Stimulated activated naive B cell treated with anti-CD40 and anti-IgM and Interleukin-4, amounts not matched to agents 10 μg/mL and 1 μg/mL and 100 μg/mL, for 72 hours (primary cell): ENCODE measurements at regions not wholly inside any gene's neighbourhood (a gene's known extent, or its start where the extent isn't known, plus 50 kb on each side); places are given as distances from the start of the nearest gene placed in this dataset.

Source experiments
- ATAC-seq, 2 donors: fragments of 150-1000 bp; cut with Tn5 transposase; replicated peaks; 2 replicates each; pipeline ENCODE4 v1.10.0; 2021; ENCODE audit warnings: moderate library complexity in 1 of 2
- DNase-seq: peaks from one replicate; pipeline ENCODE4 v3.0.0; 2021
- H3K27ac Mint-ChIP-seq: one replicate; pipeline ENCODE4 v1.8.0; 2022; ENCODE audit warnings: mild to moderate bottlenecking, mixed read lengths
- H3K27me3 Mint-ChIP-seq, 2 donors: one replicate each; pipeline ENCODE4 v1.8.0; 2022; ENCODE audit warnings: mixed read lengths in 2 of 2
- H3K36me3 Mint-ChIP-seq, 2 donors: one replicate each; pipeline ENCODE4 v1.8.0; 2022; ENCODE audit warnings: mixed read lengths in 2 of 2, mild to moderate bottlenecking in 1 of 2
- H3K4me1 Mint-ChIP-seq, 2 donors: one replicate each; pipeline ENCODE4 v1.8.0; 2022; ENCODE audit warnings: mixed read lengths in 2 of 2, mild to moderate bottlenecking in 1 of 2
- H3K4me3 Mint-ChIP-seq, 2 donors: one replicate each; pipeline ENCODE4 v1.8.0; 2022; ENCODE audit warnings: mild to moderate bottlenecking in 2 of 2, mixed read lengths in 2 of 2, moderate library complexity in 1 of 2
- H3K9me3 Mint-ChIP-seq, 2 donors: one replicate each; pipeline ENCODE4 v1.8.0; 2022; ENCODE audit warnings: mixed read lengths in 2 of 2, mild to moderate bottlenecking in 1 of 2

DNA sequence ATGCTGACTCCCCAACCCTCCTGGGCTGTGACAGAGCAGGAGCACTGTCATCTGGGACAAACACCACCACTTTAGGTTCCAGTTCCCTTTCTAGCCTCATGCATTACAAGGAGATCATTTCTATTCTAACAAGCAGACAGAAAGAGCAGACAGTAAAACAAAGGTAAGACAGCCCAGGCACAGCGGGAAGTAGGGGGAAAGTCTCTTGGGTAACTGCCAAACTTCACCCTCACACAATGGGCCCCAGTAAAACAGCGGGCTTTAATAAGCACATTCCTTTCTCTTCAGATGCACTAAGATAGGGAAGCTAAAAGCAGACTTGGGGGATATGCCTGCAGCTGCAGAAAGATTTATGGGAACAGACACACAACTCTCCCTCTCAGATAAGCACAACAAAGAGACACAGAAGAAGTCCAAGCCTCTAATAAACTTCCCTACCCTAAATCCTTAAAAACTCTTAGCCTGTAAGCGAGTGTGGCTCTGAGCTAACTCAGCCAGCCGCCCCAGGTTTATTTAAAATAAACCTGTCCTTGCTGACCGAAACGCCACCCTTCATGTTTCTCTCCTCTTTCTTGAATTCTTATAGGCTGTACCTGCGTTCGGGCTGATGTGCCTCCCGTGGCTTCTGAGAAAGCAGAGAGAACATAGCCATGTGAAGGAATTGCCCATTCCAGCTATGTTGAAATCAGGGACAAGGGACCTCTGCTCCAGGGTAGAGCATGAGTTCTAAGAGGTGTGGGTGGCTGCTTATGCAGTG is 726.8 kb upstream of the DDX18 start:
- Mint-ChIP-seq H3K27ac (no peak overlapping the region), H3K9me3 (peaks cover 0 to 5% of the 10 kb centered on the region in 2 donors), H3K36me3 (no peaks in the 10 kb centered on the region), H3K27me3 (no peaks in the 10 kb centered on the region), H3K4me3 (no peak overlapping the region), H3K4me1 (no peaks in the 10 kb centered on the region)
- ATAC-seq = no peak
- no peak for DNase-seq

DNA sequence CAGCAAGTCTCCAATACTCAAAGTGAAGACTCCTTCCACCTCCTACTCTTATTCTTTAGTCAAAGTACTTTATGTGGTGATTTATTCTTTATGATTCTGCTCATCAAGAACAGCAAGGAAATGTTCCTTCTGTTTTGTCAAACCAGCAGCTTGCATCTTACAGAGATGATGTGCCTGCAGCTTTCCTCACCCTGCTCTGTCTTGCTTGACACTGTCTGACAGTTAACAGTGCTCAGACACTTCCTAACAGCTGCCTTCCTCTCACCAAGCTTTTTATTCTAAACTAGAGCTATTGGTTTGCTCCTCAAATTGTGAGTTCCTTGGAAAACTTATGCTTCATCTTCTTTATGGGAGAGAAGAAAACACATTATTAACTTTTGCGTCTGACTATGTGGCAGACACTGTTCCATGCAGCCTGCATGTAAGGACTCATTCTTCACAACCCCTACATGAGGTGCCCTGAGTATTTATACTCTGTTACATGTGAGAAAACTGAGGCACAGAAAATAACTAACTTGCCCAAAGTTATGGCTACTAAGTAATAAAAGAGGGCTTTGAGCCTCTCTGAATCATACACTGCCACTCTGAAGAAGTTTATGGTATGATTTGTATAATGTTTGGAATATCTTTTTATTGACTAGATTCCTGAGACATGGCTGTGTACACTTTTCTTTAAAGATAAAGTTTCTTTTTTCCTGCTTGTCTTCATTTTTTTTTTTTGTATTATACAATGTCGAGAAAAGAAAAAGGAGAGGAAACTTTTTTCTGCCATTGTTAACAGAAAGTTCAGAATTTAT is 723.3 kb upstream of the DDX18 start:
- Mint-ChIP-seq H3K4me3 (no peak overlapping the region), H3K36me3 (no peaks in the 10 kb centered on the region), H3K27ac (no peak overlapping the region), H3K27me3 (no peaks in the 10 kb centered on the region), H3K9me3 (peaks cover 0 to 5% of the 10 kb centered on the region in 2 donors), H3K4me1 (no peaks in the 10 kb centered on the region)
- DNase-seq = no peak
- ATAC-seq = no peak

DNA sequence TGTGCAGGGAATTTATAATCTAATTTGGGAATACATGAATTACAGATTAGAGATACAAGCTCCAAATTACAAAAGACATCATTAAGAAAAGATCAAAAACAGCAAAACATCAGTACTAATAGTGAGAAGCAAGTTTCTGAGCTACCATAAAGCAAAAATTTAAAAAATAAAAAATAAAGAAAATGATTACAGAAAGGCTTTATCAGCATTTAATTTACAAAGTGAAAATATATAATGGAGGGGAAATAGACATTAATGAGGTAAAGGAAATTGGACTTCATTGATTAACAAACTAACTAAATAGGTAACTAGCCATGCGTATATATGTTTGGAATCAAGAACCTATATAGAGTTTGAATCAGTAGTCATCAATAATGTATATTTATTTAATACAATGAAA is 712.9 kb upstream of the DDX18 start:
- Mint-ChIP-seq H3K4me3 (no peak overlapping the region), H3K27me3 (no peaks in the 10 kb centered on the region), H3K4me1 (no peaks in the 10 kb centered on the region), H3K9me3 (peaks cover 7 to 9% of the 10 kb centered on the region in 2 donors), H3K27ac (no peak overlapping the region), H3K36me3 (no peaks in the 10 kb centered on the region)
- no peak for ATAC-seq
- DNase-seq = no peak

DNA sequence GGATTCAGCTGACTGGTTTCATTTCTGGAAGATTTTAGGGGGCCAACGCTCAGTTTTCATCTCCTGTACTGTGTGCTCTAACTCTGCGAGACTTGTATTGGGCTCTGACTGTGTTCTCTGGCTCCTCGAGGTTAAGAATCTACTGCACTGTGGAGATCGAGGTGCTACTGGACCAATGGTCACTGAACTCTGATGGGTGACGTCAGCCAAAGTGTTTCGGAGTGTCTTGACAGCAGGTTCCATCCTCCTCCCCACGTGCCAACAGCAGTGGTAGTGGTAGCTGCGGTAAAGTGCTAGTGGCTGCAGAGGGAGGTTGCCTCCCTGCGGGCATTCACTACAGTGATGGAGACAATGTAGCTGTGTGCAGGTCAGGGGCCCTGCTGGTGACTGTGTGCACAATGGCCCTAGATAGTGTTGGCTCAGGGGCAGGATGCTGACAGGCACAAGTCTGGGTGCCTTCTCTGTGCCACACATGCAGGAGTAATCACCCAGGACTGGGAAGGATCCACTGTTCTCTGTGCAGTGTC is 705.7 kb upstream of the DDX18 start:
- no peak for DNase-seq
- H3K4me1 Mint-ChIP-seq = no peaks in the 10 kb centered on the region
- ATAC-seq = no peak

DNA sequence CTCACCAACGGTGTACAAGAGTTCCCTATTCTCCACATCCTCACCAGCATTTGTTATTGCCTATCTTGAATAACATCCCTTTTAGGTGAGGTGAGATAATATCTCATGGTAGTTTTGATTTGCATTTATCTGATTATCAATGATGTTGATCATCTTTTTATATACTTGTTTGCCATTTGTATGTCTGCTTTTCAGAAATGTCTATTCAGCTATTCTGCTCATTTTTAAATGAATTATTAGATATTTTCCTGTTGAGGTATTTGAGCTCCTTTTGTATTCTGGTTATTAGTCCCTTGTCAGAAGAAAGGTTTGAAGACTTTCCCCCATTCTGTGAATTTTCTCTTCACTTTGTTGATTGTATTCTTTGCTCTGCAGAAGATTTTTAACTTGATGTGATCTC is 695.5 kb upstream of the DDX18 start:
- no peaks in the 10 kb centered on the region for H3K36me3 Mint-ChIP-seq
- no peak overlapping the region for H3K27ac Mint-ChIP-seq
- no peak for ATAC-seq
- H3K4me1 Mint-ChIP-seq = no peaks in the 10 kb centered on the region
- DNase-seq = no peak
- H3K4me3 Mint-ChIP-seq = no peak overlapping the region
- peaks cover 3 to 7% of the 10 kb centered on the region in 2 donors for H3K9me3 Mint-ChIP-seq
- no peaks in the 10 kb centered on the region for H3K27me3 Mint-ChIP-seq

More for the DNA sequence above, 705.7 kb upstream of the DDX18 start:
- Mint-ChIP-seq H3K9me3 (peaks cover 7 to 15% of the 10 kb centered on the region in 2 donors), H3K36me3 (no peaks in the 10 kb centered on the region), H3K4me3 (no peak overlapping the region), H3K27ac (no peak overlapping the region), H3K27me3 (no peaks in the 10 kb centered on the region)

DNA sequence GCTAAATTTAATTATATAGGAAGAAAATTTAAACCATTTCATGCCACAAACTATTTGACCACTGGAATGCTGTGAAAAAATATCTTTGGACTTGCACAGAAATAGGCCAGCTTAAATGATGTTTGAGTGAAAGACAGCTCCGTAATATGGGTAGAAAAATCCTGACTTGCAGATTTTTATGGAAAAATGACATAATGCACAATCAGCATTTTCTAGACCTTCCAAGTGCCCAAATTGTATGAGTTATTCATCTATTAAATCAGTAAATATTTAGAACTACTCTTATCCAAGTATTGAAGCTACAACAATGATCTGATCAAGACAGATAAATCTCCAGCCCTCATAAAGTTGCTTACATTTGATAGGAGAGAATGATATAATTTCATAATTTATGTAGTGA is 691.1 kb upstream of the DDX18 start:
- Mint-ChIP-seq H3K9me3 (peaks cover 3 to 5% of the 10 kb centered on the region in 2 donors), H3K27ac (no peak overlapping the region), H3K4me1 (no peaks in the 10 kb centered on the region), H3K4me3 (no peak overlapping the region), H3K36me3 (no peaks in the 10 kb centered on the region), H3K27me3 (no peaks in the 10 kb centered on the region)
- no peak for DNase-seq
- ATAC-seq = no peak

DNA sequence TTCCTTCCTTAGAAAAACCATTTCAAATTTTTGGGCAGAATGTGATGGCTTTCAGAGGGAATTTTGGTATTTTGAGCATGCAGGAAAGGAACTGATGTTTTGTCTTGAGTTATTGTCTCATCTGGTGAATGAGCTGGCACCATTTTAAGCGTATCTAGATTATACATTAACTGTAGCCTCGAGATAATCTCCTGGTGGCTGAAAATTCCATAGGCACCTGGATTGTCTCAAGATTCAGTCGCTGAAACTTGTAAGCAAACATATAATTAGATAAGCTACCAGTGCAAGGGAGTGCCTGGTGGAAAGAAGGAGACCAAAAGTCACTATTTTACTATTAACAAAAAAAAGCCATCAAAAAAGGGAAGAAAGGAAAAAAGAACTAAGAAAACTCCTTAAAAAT is 687.8 kb upstream of the DDX18 start:
- no peak for ATAC-seq
- H3K4me1 Mint-ChIP-seq = no peaks in the 10 kb centered on the region
- no peak overlapping the region for H3K4me3 Mint-ChIP-seq
- no peak overlapping the region for H3K27ac Mint-ChIP-seq
- H3K36me3 Mint-ChIP-seq = no peaks in the 10 kb centered on the region
- H3K9me3 Mint-ChIP-seq = peaks cover 2 to 6% of the 10 kb centered on the region in 2 donors
- no peak for DNase-seq
- no peaks in the 10 kb centered on the region for H3K27me3 Mint-ChIP-seq

DNA sequence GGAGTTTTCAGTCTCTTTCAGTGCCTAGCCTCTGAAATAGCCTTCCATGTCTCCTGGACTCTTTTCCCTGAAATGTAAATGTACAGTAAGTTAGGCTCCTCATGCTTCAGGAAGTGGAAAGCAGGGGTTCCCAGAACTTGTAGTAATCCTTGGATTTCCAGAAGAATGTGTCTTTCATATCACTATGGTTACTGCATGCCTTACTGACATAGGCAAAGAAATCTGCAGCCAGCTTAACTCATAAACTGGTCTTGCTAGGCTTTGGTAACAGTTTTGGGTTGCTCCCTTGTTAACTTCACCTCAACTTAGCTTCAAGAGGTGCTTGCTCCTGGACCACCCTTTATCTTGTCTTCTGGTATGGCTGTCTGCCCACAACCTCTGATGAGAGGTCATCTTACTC is 686.8 kb upstream of the DDX18 start:
- no peak for ATAC-seq
- Mint-ChIP-seq H3K9me3 (peaks cover 2 to 6% of the 10 kb centered on the region in 2 donors), H3K4me3 (no peak overlapping the region), H3K36me3 (no peaks in the 10 kb centered on the region), H3K27ac (no peak overlapping the region), H3K27me3 (no peaks in the 10 kb centered on the region), H3K4me1 (no peaks in the 10 kb centered on the region)
- no peak for DNase-seq

DNA sequence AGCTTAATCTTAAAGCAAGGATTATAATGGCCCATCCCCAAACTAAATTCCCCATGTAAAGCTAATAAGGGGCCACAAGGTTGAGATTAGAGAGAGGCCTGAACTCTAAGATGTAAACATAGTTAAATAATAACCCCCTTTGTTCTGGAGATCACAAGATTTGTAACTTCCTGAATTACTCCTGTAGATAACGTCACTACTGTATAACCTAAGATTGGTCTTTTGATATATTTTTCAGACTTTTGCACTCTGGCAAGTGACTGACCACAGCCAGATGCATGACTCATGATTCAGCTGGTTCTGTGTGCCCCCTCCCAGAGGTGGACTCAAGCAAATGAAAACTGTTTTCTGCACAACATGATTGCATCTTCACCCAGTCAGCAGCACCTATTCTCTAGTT is 686.0 kb upstream of the DDX18 start:
- ATAC-seq (no peak), DNase-seq (no peak)
- Mint-ChIP-seq H3K27ac (no peak overlapping the region), H3K27me3 (no peaks in the 10 kb centered on the region), H3K9me3 (peaks cover 2 to 6% of the 10 kb centered on the region in 2 donors), H3K4me1 (no peaks in the 10 kb centered on the region), H3K36me3 (no peaks in the 10 kb centered on the region), H3K4me3 (no peak overlapping the region)

DNA sequence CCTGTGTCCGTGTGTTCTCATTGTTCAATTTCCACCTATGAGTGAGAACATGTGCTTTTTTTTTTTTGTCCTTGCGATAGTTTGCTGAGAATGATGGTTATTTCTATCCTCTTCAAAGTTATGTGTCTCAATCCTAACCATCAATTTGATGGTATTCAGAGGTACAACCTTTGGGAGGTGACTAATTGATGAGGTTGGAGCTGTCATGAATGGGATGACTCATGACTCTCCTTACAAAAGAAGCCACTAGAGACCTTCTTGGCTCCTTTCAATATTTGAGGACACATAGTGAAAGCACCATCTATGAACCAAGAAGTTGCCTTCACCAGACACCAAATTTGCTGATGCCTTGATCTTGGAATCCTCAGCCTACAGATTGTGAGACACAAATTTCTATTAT is 677.1 kb upstream of the DDX18 start:
- Mint-ChIP-seq H3K4me3 (no peak overlapping the region), H3K36me3 (no peaks in the 10 kb centered on the region), H3K27me3 (no peaks in the 10 kb centered on the region), H3K27ac (no peak overlapping the region), H3K4me1 (no peaks in the 10 kb centered on the region), H3K9me3 (no peaks in the 10 kb centered on the region)
- DNase-seq (no peak), ATAC-seq (no peak)

DNA sequence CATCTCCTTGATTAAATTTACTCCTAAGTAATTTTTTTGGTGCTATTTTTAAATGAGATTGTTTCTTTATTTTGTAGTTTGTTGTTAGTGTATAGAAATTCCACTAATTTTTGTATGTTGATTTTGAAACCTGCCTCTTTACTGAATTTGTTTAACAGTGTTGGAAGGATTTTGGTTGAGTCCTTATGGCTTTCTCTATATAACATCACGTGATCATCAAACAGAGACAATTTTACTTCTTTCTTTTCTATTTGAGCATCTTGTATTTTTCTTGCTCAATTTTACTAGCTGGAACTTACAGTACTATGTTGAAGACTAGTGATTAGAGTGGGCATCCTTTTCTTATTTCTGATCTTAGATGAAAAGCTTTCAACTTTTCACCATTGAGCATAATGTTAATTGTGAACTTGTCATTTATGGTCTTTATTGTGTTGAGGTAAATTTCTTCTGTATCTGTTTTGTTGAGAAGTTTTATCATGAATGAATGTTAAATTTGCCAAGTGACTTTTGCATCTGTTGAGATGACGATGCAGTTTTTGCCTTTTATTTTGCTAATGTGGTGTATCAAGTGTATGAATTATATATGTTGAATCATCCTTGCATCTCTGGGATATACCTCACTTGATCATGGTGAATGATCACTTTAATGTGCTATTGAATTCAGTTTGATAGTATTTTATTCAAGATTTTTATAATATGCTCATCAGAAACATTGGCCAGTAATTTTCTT is 645.3 kb upstream of the DDX18 start:
- peaks cover 5 to 20% of the 10 kb centered on the region in 2 donors for H3K9me3 Mint-ChIP-seq
- H3K36me3 Mint-ChIP-seq = no peaks in the 10 kb centered on the region
- no peak for ATAC-seq
- H3K4me1 Mint-ChIP-seq = no peaks in the 10 kb centered on the region
- no peaks in the 10 kb centered on the region for H3K27me3 Mint-ChIP-seq
- no peak overlapping the region for H3K4me3 Mint-ChIP-seq
- no peak for DNase-seq
- H3K27ac Mint-ChIP-seq = no peak overlapping the region

DNA sequence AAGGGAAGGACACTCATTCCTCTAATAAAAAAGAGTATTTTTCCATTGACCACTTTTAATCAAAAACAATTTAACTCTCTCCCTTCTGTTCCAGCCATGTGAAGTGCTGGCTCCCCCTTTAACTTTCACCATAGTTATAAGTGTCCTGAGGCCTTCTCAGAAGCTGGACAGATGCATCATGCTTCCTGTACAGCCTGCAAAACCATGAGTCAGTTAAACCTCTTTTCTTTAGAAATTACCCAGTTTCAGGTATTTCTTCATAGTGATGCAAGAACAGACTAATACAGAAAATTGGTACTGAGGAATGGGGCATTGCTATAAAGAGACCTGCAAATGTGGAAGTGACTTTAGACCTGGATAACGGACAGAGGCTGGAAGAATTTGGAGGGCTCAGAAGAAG is 643.6 kb upstream of the DDX18 start:
- DNase-seq (no peak), ATAC-seq (no peak)
- Mint-ChIP-seq H3K4me1 (no peaks in the 10 kb centered on the region), H3K27me3 (no peaks in the 10 kb centered on the region), H3K4me3 (no peak overlapping the region), H3K27ac (no peak overlapping the region), H3K36me3 (no peaks in the 10 kb centered on the region), H3K9me3 (peaks cover 5 to 20% of the 10 kb centered on the region in 2 donors)

DNA sequence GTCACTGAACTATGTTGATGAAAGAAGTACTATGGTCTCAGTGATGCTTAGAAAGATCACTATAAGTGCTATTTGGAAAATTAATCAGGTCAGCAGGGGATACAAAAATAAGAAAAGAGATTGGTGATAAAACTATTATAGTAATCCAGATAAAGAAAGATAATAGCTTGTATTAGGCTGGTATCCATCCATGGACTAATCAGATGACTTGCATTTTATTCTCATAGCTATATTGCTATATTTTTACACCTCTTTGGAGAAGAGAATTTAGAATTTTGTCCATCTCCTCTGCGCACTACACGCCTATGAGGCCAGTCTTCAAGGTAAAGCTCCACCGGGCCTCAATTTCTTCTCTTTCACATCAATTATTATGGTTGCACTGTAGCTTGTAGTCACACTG is 635.1 kb upstream of the DDX18 start:
- H3K4me3 Mint-ChIP-seq = no peak overlapping the region
- H3K4me1 Mint-ChIP-seq = no peaks in the 10 kb centered on the region
- no peaks in the 10 kb centered on the region for H3K27me3 Mint-ChIP-seq
- ATAC-seq (no peak), DNase-seq (no peak)
- H3K27ac Mint-ChIP-seq = no peak overlapping the region
- H3K9me3 Mint-ChIP-seq = peaks cover 1 to 4% of the 10 kb centered on the region in 2 donors
- no peaks in the 10 kb centered on the region for H3K36me3 Mint-ChIP-seq

DNA sequence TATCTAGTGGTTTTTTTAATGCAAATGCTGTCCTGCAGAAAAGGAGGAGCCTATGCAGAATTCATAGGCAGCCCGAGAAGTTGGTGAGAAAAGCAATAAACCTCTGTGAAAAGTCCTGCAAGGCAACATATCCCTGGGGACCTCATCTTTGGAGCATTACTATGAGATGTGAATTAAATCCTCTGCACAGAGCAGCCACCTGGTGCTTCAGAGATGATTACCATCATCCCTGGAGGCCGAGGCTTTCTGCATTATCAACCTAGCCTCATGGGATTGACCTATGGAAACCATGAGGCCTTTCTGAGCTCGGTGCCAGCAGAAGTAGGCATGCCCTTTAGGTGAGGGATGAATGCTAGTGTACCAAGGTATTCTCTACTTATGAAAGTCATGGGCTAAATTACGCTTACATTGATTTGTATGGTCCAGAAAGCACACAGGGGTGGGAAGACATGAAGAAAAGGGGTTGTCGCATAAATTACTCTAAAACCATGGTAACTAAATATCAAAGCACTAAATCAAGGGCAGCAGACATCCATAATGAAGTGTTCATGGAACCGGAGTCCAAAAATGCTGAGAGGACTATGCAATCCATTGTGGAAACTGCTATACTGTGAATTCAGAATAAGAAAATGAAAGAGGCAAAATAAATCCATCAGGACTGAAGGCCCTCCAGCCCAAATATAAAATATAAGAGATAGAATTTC is 623.5 kb upstream of the DDX18 start:
- H3K27me3 Mint-ChIP-seq = no peaks in the 10 kb centered on the region
- ATAC-seq (no peak), DNase-seq (no peak)
- peaks cover 0 to 7% of the 10 kb centered on the region in 2 donors for H3K9me3 Mint-ChIP-seq
- H3K4me1 Mint-ChIP-seq = no peaks in the 10 kb centered on the region
- H3K36me3 Mint-ChIP-seq = no peaks in the 10 kb centered on the region
- H3K27ac Mint-ChIP-seq = no peak overlapping the region
- H3K4me3 Mint-ChIP-seq = no peak overlapping the region
